Loucy (cell line): ENCODE measurements at regions not wholly inside any gene's neighbourhood (a gene's known extent, or its start where the extent isn't known, plus 50 kb on each side); places are given as distances from the start of the nearest gene placed in this dataset.

Source experiments
- EZH2phosphoT487 ChIP-seq: fragments of 200-600 bp; IDR thresholded peaks from 2 replicates; pipeline ENCODE4 v1.6.1; 2018; ENCODE audit warnings: antibody characterized with exemption, mild to moderate bottlenecking, moderate library complexity, borderline replicate concordance
- TF ChIP-seq, protein P1 (sequence below): fragments of 200-600 bp; sonication (generic); conservative IDR thresholded peaks from 2 replicates; pipeline ENCODE4 v1.5.1; 2014; ENCODE audit warnings: mild to moderate bottlenecking, antibody characterized with exemption, low read length

DNA sequence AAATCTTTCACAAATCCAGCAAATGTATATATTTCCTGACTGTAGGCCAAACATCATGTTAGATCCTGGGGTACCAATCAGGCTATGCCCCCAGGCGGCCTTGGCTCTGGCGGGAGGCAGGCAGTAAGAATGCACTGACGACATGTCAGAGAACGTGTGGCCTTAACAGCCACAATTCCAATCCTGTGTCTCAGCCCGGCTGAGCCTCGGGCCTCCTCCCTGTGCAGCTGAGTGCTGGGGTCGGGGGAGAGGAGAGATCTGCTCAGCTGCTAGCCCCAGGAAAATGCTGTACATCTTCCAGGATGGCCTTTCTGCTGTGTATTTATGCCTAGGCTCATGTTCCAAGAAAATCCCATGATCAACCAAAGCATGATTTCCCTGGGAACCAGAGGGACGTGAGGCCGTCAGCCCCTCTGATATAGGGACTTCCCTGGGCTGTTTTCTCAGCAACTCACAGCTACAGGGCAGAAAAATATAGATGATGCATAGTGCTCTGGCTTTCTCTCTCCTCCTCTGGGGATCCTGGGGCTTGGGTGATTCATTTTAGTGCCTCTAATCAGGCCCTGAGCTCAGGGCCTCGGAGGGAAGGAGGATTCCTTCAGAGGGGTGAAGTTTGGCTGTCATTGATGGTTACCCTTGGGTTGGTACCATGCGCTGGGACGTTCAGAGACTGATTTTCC, 604.0 kb downstream of the HS3ST4 start:
- TF ChIP-seq, protein P1, sequence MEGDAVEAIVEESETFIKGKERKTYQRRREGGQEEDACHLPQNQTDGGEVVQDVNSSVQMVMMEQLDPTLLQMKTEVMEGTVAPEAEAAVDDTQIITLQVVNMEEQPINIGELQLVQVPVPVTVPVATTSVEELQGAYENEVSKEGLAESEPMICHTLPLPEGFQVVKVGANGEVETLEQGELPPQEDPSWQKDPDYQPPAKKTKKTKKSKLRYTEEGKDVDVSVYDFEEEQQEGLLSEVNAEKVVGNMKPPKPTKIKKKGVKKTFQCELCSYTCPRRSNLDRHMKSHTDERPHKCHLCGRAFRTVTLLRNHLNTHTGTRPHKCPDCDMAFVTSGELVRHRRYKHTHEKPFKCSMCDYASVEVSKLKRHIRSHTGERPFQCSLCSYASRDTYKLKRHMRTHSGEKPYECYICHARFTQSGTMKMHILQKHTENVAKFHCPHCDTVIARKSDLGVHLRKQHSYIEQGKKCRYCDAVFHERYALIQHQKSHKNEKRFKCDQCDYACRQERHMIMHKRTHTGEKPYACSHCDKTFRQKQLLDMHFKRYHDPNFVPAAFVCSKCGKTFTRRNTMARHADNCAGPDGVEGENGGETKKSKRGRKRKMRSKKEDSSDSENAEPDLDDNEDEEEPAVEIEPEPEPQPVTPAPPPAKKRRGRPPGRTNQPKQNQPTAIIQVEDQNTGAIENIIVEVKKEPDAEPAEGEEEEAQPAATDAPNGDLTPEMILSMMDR, result no peak
- no peak for TF ChIP-seq EZH2phosphoT487
